Vagina (tissue), 2 donors: ENCODE measurements at regions not wholly inside any gene's neighbourhood (a gene's known extent, or its start where the extent isn't known, plus 50 kb on each side); places are given as distances from the start of the nearest gene placed in this dataset.

Experiments used
- POLR2A ChIP-seq, 2 donors: fragments of 450-650 bp; IDR thresholded peaks; one replicate each; pipeline ENCODE4 v1.6.1; 2017; ENCODE audit warnings: antibody characterized with exemption in 2 of 2, mild to moderate bottlenecking in 2 of 2, moderate library complexity in 2 of 2
- TF ChIP-seq, protein P1 (sequence below), 3 experiments: fragments of 450-650 bp in 2 of 3; fragments of 200-600 bp in 1 of 3; sonication (generic) in 1 of 3; IDR thresholded peaks; one replicate each; pipeline ENCODE4 v1.5.1; 2017 to 2019; ENCODE audit warnings: antibody characterized with exemption in 3 of 3, mild to moderate bottlenecking in 2 of 3, moderate library complexity in 2 of 3

DNA sequence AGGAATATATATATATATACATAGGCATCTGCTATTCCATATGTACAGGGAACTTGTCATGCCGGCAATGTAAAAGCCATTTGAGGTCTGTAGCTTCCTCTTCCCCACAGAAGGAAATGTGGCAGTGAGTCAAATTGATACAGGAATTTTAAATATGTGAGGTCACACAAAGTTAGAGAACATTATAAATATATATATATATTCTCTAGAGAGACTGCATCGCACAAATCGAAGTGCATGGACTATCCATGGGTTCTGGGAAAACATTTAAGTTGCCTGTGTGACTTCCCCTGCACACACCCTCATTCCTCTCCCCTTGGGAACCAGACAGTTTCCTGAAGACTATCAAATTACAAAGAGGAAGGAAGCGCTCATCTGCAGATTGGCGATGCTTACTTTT, 100.9 kb upstream of the CCDC91 start:
- TF ChIP-seq, protein P1, sequence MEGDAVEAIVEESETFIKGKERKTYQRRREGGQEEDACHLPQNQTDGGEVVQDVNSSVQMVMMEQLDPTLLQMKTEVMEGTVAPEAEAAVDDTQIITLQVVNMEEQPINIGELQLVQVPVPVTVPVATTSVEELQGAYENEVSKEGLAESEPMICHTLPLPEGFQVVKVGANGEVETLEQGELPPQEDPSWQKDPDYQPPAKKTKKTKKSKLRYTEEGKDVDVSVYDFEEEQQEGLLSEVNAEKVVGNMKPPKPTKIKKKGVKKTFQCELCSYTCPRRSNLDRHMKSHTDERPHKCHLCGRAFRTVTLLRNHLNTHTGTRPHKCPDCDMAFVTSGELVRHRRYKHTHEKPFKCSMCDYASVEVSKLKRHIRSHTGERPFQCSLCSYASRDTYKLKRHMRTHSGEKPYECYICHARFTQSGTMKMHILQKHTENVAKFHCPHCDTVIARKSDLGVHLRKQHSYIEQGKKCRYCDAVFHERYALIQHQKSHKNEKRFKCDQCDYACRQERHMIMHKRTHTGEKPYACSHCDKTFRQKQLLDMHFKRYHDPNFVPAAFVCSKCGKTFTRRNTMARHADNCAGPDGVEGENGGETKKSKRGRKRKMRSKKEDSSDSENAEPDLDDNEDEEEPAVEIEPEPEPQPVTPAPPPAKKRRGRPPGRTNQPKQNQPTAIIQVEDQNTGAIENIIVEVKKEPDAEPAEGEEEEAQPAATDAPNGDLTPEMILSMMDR (IDR thresholded peaks at IDR 0.05) = no peak
- no peak for TF ChIP-seq POLR2A (IDR thresholded peaks at IDR 0.05)
